SJCRH30 (cell line): ENCODE measurements at regions not wholly inside any gene's neighbourhood (a gene's known extent, or its start where the extent isn't known, plus 50 kb on each side); places are given as distances from the start of the nearest gene placed in this dataset.

Experiments used
- DNase-seq, 2 experiments: peaks; one replicate each; pipeline ENCODE4 v3.0.0-alpha.2; 2015 to 2020
- H3K27ac ChIP-seq: fragments of 250-450 bp; sonication (Bioruptor Pico); 2 replicates; pipeline ENCODE4 v1.5.1; 2020; ENCODE audit warnings: mild to moderate bottlenecking, moderate library complexity
- H3K27me3 ChIP-seq: fragments of 250-450 bp; sonication (Bioruptor Pico); 2 replicates; pipeline ENCODE4 v1.5.1; 2020; ENCODE audit warnings: mild to moderate bottlenecking, moderate library complexity
- H3K36me3 ChIP-seq: fragments of 250-450 bp; sonication (Bioruptor Pico); 2 replicates; pipeline ENCODE4 v1.5.1; 2020; ENCODE audit warnings: mild to moderate bottlenecking, moderate library complexity
- H3K4me1 ChIP-seq: fragments of 250-450 bp; sonication (Bioruptor Pico); 2 replicates; pipeline ENCODE4 v1.5.1; 2020; ENCODE audit warnings: mild to moderate bottlenecking, moderate library complexity
- H3K4me3 ChIP-seq: fragments of 250-450 bp; sonication (Bioruptor Pico); 2 replicates; pipeline ENCODE4 v1.5.1; 2020; ENCODE audit warnings: mild to moderate bottlenecking, moderate library complexity
- H3K9me3 ChIP-seq: fragments of 250-450 bp; sonication (Bioruptor Pico); replicated peaks from 2 replicates; pipeline ENCODE4 v1.5.1; 2020; ENCODE audit warnings: mild to moderate bottlenecking, moderate library complexity

DNA sequence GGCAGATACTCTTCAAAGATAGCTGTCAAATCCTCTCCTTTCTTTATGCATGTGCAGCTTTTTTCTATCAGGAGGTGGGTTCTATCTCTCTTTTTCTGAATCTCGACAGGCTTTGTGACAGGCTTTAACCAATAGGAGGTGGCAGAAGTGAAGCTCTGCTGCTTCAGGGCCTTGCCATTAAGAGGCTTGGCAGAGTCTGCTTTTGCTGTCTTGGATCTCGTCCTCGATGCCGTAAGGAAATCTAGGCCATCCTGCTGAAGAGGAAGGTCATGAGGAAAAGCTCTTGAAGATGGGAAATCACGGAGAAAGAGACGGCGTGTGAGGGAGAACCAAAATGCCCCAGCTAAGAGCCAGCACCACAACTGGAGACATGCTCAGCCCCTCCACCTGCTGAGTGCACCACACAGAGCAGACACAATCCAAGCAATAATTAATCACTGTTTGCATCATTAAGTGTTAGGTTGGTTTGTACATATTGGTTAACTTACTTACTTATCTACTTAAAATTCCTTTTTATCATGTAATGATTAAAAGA is 92.2 kb downstream of the DDIT4L start:
- Histone ChIP-seq H3K4me1 (peaks cover 8% of the 10 kb centered on the region), H3K27me3 (no peaks in the 10 kb centered on the region), H3K36me3 (no peaks in the 10 kb centered on the region), H3K4me3 (no peak overlapping the region), H3K27ac (no peak overlapping the region), H3K9me3 (no peaks in the 10 kb centered on the region)
- no peak for DNase-seq

- Histone ChIP-seq H3K4me3 (no peak overlapping the region), H3K27ac (no peak overlapping the region), H3K36me3 (no peaks in the 10 kb centered on the region), H3K27me3 (no peaks in the 10 kb centered on the region), H3K9me3 (no peaks in the 10 kb centered on the region), H3K4me1 (peaks cover 9% of the 10 kb centered on the region)
- peak; percentile 49 to 74 for DNase-seq
These were observed 94.3 kb downstream of the DDIT4L start for GRCh38 chr4:100095729-100096595.

- Histone ChIP-seq H3K4me1 (peaks cover 7% of the 10 kb centered on the region), H3K27ac (no peak overlapping the region; the same call in 1 of the 2 replicates), H3K9me3 (no peaks in the 10 kb centered on the region), H3K36me3 (no peaks in the 10 kb centered on the region), H3K27me3 (no peaks in the 10 kb centered on the region), H3K4me3 (no peak overlapping the region)
- DNase-seq = peak; percentile 83 to 93
These were observed 97.0 kb downstream of the DDIT4L start for GRCh38 chr4:100093091-100093866.

DNA sequence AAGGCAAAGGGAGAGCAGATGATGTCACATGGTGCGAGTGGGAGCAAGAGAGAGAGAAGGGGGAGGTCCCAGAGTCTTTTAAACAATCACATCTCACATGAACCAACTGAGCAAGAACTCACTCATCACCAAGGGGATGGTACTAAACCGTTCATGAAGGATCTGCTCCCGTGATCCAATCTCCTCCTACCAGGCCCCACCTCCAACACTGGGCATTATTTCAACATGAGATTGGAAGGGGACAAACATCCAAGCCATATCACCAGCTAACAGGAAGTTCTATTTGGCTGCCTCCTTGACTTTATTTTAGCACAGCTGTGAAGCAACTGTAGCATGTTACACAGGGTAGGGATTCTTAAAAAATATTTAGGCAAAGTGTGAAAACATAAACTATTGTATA is 102.5 kb downstream of the DDIT4L start:
- Histone ChIP-seq H3K9me3 (no peaks in the 10 kb centered on the region), H3K36me3 (no peaks in the 10 kb centered on the region)

GRCh38 chr4:100086766-100087431 is 103.4 kb downstream of the DDIT4L start:
- no peaks in the 10 kb centered on the region for H3K9me3 ChIP-seq
- H3K27me3 ChIP-seq = no peaks in the 10 kb centered on the region
- no peak overlapping the region for H3K4me3 ChIP-seq

More for the DNA sequence above, 102.5 kb downstream of the DDIT4L start:
- DNase-seq = no peak
- H3K4me1 ChIP-seq = no peaks in the 10 kb centered on the region
- no peak overlapping the region for H3K4me3 ChIP-seq
- H3K27me3 ChIP-seq = no peaks in the 10 kb centered on the region
- no peak overlapping the region for H3K27ac ChIP-seq

GRCh38 chr4:100084892-100085291 is 105.4 kb downstream of the DDIT4L start:
- H3K27ac ChIP-seq = no peak overlapping the region
- no peak for DNase-seq
- H3K36me3 ChIP-seq = no peaks in the 10 kb centered on the region

More at GRCh38 chr4:100086766-100087431, 103.4 kb downstream of the DDIT4L start:
- Histone ChIP-seq H3K4me1 (no peaks in the 10 kb centered on the region), H3K36me3 (no peaks in the 10 kb centered on the region), H3K27ac (no peak overlapping the region)
- DNase-seq = no peak

DNA sequence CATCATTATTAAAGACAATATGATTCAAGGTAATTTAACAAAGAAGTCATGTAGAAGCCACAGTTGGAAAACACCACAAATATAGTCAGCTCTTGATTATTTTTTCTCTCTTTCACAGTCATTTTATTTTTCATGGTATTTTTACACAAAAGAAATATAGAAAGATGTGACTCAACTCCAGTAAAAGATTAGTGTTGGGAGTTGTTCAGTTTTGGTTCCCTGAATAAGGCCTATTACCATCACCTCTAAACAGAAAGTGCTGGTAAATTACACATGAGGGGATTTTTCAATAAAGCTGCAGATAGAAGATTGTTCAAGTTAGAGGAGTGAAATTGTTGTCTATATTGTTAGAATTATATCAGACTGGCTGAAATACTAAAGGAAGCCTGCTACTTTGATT is 107.0 kb downstream of the DDIT4L start:
- H3K4me3 ChIP-seq = no peak overlapping the region
- H3K36me3 ChIP-seq = no peaks in the 10 kb centered on the region
- H3K27me3 ChIP-seq = no peaks in the 10 kb centered on the region
- no peak for DNase-seq
- no peak overlapping the region for H3K27ac ChIP-seq
- H3K9me3 ChIP-seq = no peaks in the 10 kb centered on the region
- no peaks in the 10 kb centered on the region for H3K4me1 ChIP-seq

More at GRCh38 chr4:100084892-100085291, 105.4 kb downstream of the DDIT4L start:
- H3K4me3 ChIP-seq = no peak overlapping the region
- no peaks in the 10 kb centered on the region for H3K9me3 ChIP-seq
- no peaks in the 10 kb centered on the region for H3K27me3 ChIP-seq
- H3K4me1 ChIP-seq = no peaks in the 10 kb centered on the region

DNA sequence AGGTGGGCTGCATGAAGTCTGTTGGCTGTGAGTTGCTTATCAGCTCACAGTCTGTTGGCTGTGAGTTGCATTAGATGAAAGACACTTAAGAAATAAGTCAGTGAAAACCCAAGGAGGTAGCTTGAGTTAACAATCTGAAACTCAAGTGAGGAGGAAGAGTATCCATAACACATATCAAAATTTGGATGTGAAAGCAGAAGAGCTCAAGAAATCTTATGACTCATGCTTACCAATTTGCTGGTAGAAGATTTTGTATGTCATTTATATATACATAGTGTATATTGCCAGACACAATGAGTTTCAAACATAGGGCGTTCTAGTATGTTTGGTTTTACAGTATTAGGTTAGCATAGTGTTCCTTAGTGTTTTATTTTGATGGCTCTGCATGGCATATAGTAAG is 107.4 kb downstream of the DDIT4L start:
- no peaks in the 10 kb centered on the region for H3K27me3 ChIP-seq
- H3K9me3 ChIP-seq = no peaks in the 10 kb centered on the region
- no peaks in the 10 kb centered on the region for H3K36me3 ChIP-seq
- H3K27ac ChIP-seq = no peak overlapping the region
- no peak for DNase-seq
- H3K4me1 ChIP-seq = no peaks in the 10 kb centered on the region
- no peak overlapping the region for H3K4me3 ChIP-seq

GRCh38 chr4:100081491-100081890 is 108.8 kb downstream of the DDIT4L start:
- no peak overlapping the region for H3K4me3 ChIP-seq
- no peaks in the 10 kb centered on the region for H3K4me1 ChIP-seq
- H3K9me3 ChIP-seq = no peaks in the 10 kb centered on the region
- H3K36me3 ChIP-seq = no peaks in the 10 kb centered on the region
- DNase-seq = no peak
- H3K27ac ChIP-seq = no peak overlapping the region
- H3K27me3 ChIP-seq = no peaks in the 10 kb centered on the region

DNA sequence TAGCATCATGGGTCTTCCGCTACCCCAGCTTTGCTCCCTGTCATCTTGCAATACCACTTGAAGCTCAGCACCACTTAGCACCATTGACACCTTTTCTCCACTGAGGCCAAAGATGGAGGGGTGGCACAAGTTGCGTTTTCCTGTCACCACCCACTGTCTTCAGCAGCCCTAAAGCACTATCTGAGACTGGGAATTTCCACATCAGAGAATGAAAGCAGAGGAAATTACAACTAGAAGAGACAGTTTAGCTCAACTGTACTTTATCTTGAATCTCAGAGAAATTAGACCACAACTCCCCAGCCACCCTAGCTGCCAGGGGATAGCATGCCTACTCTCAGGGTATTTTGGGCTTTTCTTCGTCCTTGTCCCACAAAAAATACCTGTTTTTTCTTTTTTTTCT is 111.0 kb downstream of the DDIT4L start:
- no peaks in the 10 kb centered on the region for H3K27me3 ChIP-seq
- H3K9me3 ChIP-seq = no peaks in the 10 kb centered on the region
- no peaks in the 10 kb centered on the region for H3K4me1 ChIP-seq
- H3K36me3 ChIP-seq = no peaks in the 10 kb centered on the region
- no peak for DNase-seq
- no peak overlapping the region for H3K4me3 ChIP-seq
- H3K27ac ChIP-seq = no peak overlapping the region

DNA sequence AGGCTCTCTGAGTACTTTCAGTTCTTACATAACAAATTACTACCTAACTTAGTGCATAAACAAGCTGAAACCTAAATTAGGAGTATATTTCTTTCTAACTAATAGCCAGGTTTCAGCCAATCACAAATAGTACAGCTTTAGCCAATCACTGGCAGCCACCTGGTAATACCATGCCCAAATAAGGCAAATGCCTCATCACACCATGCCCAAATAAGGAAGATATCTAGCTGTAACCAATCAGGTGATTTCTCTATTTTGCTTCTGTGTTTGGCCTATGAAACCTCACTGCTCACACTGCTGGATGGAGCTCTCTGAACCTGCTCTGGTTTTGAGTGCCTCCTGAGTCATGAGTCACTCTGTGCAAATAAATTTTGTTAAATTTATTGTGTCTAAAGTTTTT is 113.5 kb downstream of the DDIT4L start:
- H3K27ac ChIP-seq = no peak overlapping the region
- no peaks in the 10 kb centered on the region for H3K9me3 ChIP-seq
- H3K4me3 ChIP-seq = no peak overlapping the region
- no peak for DNase-seq
- H3K36me3 ChIP-seq = no peaks in the 10 kb centered on the region
- H3K27me3 ChIP-seq = no peaks in the 10 kb centered on the region
- H3K4me1 ChIP-seq = no peaks in the 10 kb centered on the region

DNA sequence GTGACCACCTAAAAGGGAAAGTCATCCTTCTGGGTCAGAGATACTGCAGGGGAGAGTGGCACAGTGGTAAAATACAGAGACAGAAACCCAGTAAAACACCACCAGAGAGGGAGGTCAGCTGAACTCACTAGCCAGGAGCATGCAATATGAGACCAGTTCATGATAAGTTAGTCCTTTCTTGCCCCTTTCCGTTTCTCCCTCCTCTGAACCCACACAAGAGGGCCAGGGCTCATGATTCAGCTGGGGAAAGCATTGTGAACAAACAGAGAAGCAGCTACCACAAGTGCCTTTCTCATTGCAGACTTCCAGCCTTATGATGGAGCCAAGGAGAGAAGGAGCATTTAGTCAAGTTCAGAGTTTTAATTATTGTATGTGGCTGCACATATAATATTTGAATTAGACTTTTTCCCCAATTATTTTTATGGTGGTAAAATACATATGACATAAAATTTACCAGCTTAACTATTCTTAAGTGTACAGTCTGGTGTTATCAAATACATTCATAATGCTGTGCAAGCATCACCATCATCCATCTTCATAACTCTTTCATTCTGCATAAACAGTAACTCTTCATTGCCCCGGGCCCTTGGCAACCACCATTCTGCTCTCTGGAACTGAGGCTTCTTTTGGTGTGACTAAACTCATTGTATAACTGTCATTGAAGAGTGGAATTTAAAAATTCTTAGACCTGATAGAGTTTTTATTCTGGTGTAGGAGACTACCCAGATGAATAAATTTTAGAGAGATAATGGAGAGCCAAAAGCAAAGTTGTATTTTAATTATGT is 114.6 kb downstream of the DDIT4L start:
- no peak for DNase-seq
- H3K36me3 ChIP-seq = no peaks in the 10 kb centered on the region
- H3K4me1 ChIP-seq = no peaks in the 10 kb centered on the region
- no peak overlapping the region for H3K4me3 ChIP-seq
- H3K27ac ChIP-seq = no peak overlapping the region
- no peaks in the 10 kb centered on the region for H3K27me3 ChIP-seq
- H3K9me3 ChIP-seq = no peaks in the 10 kb centered on the region

- Histone ChIP-seq H3K36me3 (no peaks in the 10 kb centered on the region), H3K27me3 (no peaks in the 10 kb centered on the region), H3K4me1 (no peaks in the 10 kb centered on the region), H3K9me3 (no peaks in the 10 kb centered on the region), H3K4me3 (no peak overlapping the region), H3K27ac (no peak overlapping the region)
- no peak for DNase-seq
These were observed 115.2 kb downstream of the DDIT4L start for GRCh38 chr4:100075056-100075455.

GRCh38 chr4:100071506-100071905 is 118.8 kb downstream of the DDIT4L start:
- Histone ChIP-seq H3K4me3 (no peak overlapping the region), H3K36me3 (no peaks in the 10 kb centered on the region), H3K4me1 (no peaks in the 10 kb centered on the region), H3K9me3 (no peaks in the 10 kb centered on the region), H3K27ac (no peak overlapping the region), H3K27me3 (no peaks in the 10 kb centered on the region)
- DNase-seq = no peak
